ENCODE measurements at regions not wholly inside any gene's neighbourhood (a gene's known extent, or its start where the extent isn't known, plus 50 kb on each side); places are given as distances from the start of the nearest gene placed in this dataset.

DNA sequence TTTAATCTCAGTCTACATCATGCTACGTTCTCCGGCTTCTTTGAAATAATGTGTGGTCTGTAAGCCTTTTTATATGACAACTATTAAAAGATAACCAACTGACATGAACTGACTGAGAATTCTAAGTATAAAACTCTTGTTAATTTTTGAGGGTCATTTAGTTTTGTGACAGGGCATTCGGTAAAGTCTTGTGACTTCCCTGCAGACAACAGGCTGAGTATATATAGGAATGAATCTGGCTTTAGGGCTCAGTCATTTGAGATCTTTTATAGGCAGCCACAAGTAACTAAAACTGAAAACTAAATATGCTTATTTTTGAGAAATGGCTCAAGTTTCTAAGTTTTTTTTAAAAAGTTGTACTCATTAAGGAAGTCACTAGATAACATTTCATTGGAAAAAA lies 62.5 kb upstream of the SCIN start:
- TF ChIP-seq CTCF (IDR thresholded peaks at IDR 0.05), result no peak
- TF ChIP-seq POLR2A (IDR thresholded peaks at IDR 0.05), result no peak

Measured in prostate gland (tissue), 2 donors.